G401 (cell line): ENCODE measurements at regions not wholly inside any gene's neighbourhood (a gene's known extent, or its start where the extent isn't known, plus 50 kb on each side); places are given as distances from the start of the nearest gene placed in this dataset.
"Not testable (repeated sequence)": the region's sequence is repeated elsewhere in the genome, so short reads cannot be mapped to it uniquely, and the experiment has no call there.

Experiments
- DNase-seq: peaks from one replicate; pipeline ENCODE4 v3.0.0-alpha.2; 2015; ENCODE audit warnings: low spot score
- in situ Hi-C: cut with HindIII; loops from 2 replicates; pipeline ENCODE4 v1.10.0; 2016; ENCODE audit warnings: low sequenced_read_pairs, mixed read lengths

- in situ Hi-C loops: no loop called here
- DNase-seq: no peak
These were observed 544.3 kb downstream of the GBE1 start for GRCh38 chr3:81217101-81217500.

- in situ Hi-C loops: no loop called here
- DNase-seq: no peak
These were observed 545.3 kb downstream of the GBE1 start for GRCh38 chr3:81216192-81216591.

- no peak for DNase-seq
- in situ Hi-C loops: no loop called here
These were observed 546.8 kb downstream of the GBE1 start for GRCh38 chr3:81214631-81215030.

- in situ Hi-C loops: no loop called here
These were observed 561.9 kb downstream of the GBE1 start for GRCh38 chr3:81199587-81199986.

GRCh38 chr3:81198756-81199155 is 562.7 kb downstream of the GBE1 start:
- no peak for DNase-seq
- in situ Hi-C loops: no loop called here

More at GRCh38 chr3:81199587-81199986, 561.9 kb downstream of the GBE1 start:
- no peak for DNase-seq

GRCh38 chr3:81198216-81198615 is 563.2 kb downstream of the GBE1 start:
- in situ Hi-C loops: no loop called here
- DNase-seq: no peak

GRCh38 chr3:81197386-81197785 is 564.1 kb downstream of the GBE1 start:
- in situ Hi-C loops: no loop called here
- DNase-seq: no peak

GRCh38 chr3:81195478-81195877 is 566.0 kb downstream of the GBE1 start:
- DNase-seq: no peak
- in situ Hi-C loops: no loop called here

GRCh38 chr3:81186412-81186811 is 575.0 kb downstream of the GBE1 start:
- in situ Hi-C loops: no loop called here
- DNase-seq: no peak

GRCh38 chr3:81182086-81182875 is 579.2 kb downstream of the GBE1 start:
- DNase-seq, in situ Hi-C loops: not testable (repeated sequence)

GRCh38 chr3:81173514-81173913 is 587.9 kb downstream of the GBE1 start:
- in situ Hi-C loops: no loop called here
- DNase-seq: no peak

GRCh38 chr3:81170298-81170697 is 591.1 kb downstream of the GBE1 start:
- no peak for DNase-seq
- in situ Hi-C loops: no loop called here

- in situ Hi-C loops: no loop called here
- DNase-seq: no peak
These were observed 596.6 kb downstream of the GBE1 start for GRCh38 chr3:81164806-81165205.

- in situ Hi-C loops: no loop called here
- DNase-seq: no peak
These were observed 599.6 kb downstream of the GBE1 start for GRCh38 chr3:81161851-81162250.

GRCh38 chr3:81161100-81161499 is 600.3 kb downstream of the GBE1 start:
- no peak for DNase-seq
- in situ Hi-C loops: no loop called here

- no peak for DNase-seq
- in situ Hi-C loops: no loop called here
These were observed 606.8 kb downstream of the GBE1 start for GRCh38 chr3:81154611-81155143.

- no peak for DNase-seq
- in situ Hi-C loops: no loop called here
These were observed 609.3 kb downstream of the GBE1 start for GRCh38 chr3:81152156-81152555.

- in situ Hi-C loops: no loop called here
- DNase-seq: no peak
These were observed 628.5 kb downstream of the GBE1 start for GRCh38 chr3:81132995-81133394.

- no peak for DNase-seq
- in situ Hi-C loops: no loop called here
These were observed 655.5 kb downstream of the GBE1 start for GRCh38 chr3:81105789-81106488.

- in situ Hi-C loops: no loop called here
These were observed 656.2 kb downstream of the GBE1 start for GRCh38 chr3:81105206-81105605.

More at GRCh38 chr3:81105206-81105605, 656.2 kb downstream of the GBE1 start:
- DNase-seq: no peak
